ENCODE measurements at regions not wholly inside any gene's neighbourhood (a gene's known extent, or its start where the extent isn't known, plus 50 kb on each side); places are given as distances from the start of the nearest gene placed in this dataset.

GRCh38 chr10:10796774-10797415 lies 220.8 kb upstream of the CELF2 start:
- DNase-seq (ENCODE audit: low read depth), result no peak
- in situ Hi-C loops (cut with HindIII; ENCODE audit: low pct_unique_long_range_greater_than_20kb, low sequenced_read_pairs), result no loop called here

- DNase-seq (ENCODE audit: low read depth), result no peak
- in situ Hi-C loops (cut with HindIII; ENCODE audit: low pct_unique_long_range_greater_than_20kb, low sequenced_read_pairs), result no loop called here
Measured at GRCh38 chr10:10797513-10797912, 220.2 kb upstream of the CELF2 start.

DNA sequence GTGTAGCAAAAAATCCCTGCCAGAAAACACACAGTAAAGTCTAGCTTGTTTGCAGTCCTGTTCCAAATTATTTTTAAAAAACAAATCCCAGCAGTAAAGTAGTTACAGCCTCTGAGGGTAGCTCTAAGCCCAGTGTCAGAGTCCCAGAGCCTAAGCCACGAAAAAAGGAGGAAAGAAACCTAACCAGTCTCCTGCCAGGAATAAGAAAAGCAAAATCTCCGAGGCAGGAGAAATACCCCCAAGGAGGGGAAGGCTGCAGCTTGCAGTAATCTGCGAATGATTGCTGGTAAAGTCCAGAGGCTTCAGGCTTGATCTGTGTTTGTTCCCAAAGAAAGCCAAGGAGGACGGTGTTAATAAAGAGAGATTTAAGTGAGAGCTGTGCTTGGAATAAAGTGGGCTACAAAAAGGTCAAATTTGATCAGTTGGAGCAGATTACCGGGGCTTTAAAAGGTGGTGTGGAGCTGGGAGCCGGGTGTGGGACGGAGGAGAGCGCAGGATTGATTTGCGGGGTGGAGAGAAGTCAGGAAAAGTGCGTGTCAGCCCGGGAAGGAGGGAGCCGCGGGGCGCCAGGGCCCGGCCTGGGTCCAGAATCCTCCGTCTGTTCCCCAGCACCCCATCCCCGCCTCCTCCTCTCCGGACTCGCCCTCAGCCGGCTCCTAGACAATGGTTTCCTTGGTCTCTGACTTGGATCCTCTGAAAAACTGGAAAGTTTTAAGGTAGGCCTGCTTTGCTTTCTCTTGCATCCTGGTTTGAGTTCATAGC lies 219.4 kb upstream of the CELF2 start:
- in situ Hi-C loops (cut with HindIII; ENCODE audit: low pct_unique_long_range_greater_than_20kb, low sequenced_read_pairs), result no loop called here
- no peak for DNase-seq (ENCODE audit: low read depth)

GRCh38 chr10:10798864-10799192 lies 218.8 kb upstream of the CELF2 start:
- no peak for DNase-seq (ENCODE audit: low read depth)
- in situ Hi-C loops (cut with HindIII; ENCODE audit: low pct_unique_long_range_greater_than_20kb, low sequenced_read_pairs), result no loop called here

- no peak for DNase-seq (ENCODE audit: low read depth)
- in situ Hi-C loops (cut with HindIII; ENCODE audit: low pct_unique_long_range_greater_than_20kb, low sequenced_read_pairs), result no loop called here
Measured at GRCh38 chr10:10800961-10801360, 216.7 kb upstream of the CELF2 start.

GRCh38 chr10:10803278-10803677 lies 214.4 kb upstream of the CELF2 start:
- in situ Hi-C loops (cut with HindIII; ENCODE audit: low pct_unique_long_range_greater_than_20kb, low sequenced_read_pairs), result no loop called here
- DNase-seq (ENCODE audit: low read depth), result no peak

- in situ Hi-C loops (cut with HindIII; ENCODE audit: low pct_unique_long_range_greater_than_20kb, low sequenced_read_pairs), result no loop called here
- no peak for DNase-seq (ENCODE audit: low read depth)
Measured at GRCh38 chr10:10804061-10804460, 213.6 kb upstream of the CELF2 start.

DNA sequence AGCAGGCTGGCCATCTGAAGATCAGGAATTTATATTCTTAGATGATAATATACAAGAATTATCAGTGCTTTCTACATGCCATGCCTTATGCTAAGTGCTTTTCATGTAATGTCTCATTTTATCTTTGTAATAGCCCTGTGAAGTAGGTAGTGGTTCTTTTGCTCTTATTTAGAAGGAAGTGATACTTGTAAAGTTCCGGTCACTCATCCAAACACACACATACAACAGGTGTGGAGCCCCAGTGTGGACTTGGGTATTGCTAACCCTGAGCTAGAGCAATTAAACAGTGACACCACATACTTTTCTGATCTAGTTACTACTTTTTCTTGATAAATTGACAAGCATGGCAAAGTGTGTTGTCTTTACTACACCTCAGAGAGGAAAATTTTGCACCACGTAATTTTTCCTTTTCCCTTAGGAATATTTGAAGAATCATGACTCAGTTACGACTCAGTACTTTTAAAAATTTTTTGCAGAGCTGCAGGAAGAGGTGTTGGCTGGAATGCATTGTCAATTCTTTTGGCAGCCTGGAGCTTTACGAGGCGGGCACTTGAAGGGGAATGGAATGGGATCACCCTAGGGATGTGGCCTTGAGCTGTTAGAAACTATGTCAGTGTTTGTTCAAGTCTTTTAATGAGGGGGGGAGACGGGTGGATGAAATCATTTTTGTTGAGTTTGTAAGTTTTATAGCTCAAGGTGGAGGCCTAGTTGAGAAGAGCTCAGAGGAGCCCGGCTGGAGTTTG lies 212.5 kb upstream of the CELF2 start:
- in situ Hi-C loops (cut with HindIII; ENCODE audit: low pct_unique_long_range_greater_than_20kb, low sequenced_read_pairs), result no loop called here
- peak; percentile 46 for DNase-seq (ENCODE audit: low read depth)

GRCh38 chr10:10807106-10807505 lies 210.6 kb upstream of the CELF2 start:
- no peak for DNase-seq (ENCODE audit: low read depth)
- in situ Hi-C loops (cut with HindIII; ENCODE audit: low pct_unique_long_range_greater_than_20kb, low sequenced_read_pairs), result no loop called here

- in situ Hi-C loops (cut with HindIII; ENCODE audit: low pct_unique_long_range_greater_than_20kb, low sequenced_read_pairs), result no loop called here
- DNase-seq (ENCODE audit: low read depth), result no peak
Measured at GRCh38 chr10:10811562-10811961, 206.1 kb upstream of the CELF2 start.

DNA sequence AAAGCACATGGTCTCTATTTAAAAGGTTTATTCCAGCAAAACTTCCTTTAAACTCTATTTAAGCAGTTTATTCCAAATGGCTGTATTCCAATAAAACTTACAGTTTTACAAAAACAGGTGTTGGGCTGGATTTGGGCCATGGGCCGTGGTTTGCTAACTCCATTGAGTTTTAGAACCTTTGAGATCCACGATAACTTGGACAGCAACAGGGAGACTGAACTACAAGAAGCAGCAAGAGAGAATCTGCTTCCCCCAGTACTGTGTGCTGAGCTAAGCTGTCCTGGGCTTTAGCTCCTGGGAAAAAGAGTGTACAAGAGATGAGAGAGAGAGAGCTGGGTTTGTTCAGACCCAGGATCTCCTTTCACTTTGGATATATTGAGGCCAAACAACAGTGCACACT lies 204.0 kb upstream of the CELF2 start:
- DNase-seq (ENCODE audit: low read depth), result no peak
- in situ Hi-C loops (cut with HindIII; ENCODE audit: low pct_unique_long_range_greater_than_20kb, low sequenced_read_pairs), result no loop called here

DNA sequence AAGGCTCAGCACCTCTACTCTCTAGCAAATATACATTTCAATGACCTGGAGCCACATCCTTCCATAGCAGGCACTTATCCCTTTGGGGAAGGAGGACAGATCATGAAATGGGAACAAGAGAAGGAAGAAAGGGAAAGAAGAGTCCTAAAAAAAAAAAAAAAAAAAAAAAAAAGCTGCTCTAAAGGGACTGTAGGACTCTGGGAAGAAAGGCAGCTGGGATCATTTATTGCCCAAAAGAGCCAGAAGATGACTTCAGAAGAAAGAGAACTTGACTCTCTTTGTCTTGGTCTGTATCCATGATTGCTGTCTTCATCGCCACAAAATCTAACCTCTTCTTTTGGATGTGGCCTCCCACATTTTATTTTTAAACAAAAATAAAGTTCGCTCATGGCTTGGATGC lies 203.6 kb upstream of the CELF2 start:
- in situ Hi-C loops (cut with HindIII; ENCODE audit: low pct_unique_long_range_greater_than_20kb, low sequenced_read_pairs), result no loop called here
- DNase-seq (ENCODE audit: low read depth), result no peak

DNA sequence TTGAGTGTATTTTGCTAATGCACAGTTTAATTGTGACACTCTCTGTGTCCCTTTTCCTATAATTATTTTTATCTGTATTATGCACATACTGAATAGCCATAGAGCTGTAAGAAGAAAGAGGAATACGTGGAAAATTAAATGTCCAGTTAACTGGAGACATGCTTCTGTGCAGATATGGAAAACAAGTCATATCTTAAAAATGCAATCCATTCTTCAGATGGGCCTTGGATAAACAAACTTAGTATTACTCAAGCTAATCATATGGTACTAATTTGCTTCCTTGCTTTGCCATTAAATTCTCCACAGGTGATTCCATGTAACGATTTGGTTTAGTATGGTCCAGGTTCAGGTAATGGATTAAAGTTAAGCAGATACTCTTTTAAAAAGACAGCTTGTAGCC lies 201.2 kb upstream of the CELF2 start:
- no peak for DNase-seq (ENCODE audit: low read depth)
- in situ Hi-C loops (cut with HindIII; ENCODE audit: low pct_unique_long_range_greater_than_20kb, low sequenced_read_pairs), result no loop called here

DNA sequence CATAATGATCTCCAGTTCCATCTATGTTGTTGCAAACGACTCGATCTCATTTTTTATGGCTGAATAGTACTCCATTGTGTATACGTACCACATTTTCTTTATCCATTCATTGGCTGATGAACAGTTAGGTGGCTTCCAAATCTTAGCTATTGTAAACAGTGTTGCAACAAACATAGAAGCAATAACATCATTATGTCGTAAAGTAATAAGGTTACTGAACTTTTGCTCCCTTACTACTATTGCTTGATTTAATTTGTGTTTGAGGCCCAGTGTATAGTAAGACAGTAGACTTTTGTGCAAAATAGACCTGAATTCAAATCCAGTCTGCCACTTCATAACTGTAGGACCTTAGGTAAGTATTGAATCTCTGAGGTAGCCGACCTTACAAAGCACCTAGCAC lies 200.1 kb upstream of the CELF2 start:
- in situ Hi-C loops (cut with HindIII; ENCODE audit: low pct_unique_long_range_greater_than_20kb, low sequenced_read_pairs), result no loop called here
- DNase-seq (ENCODE audit: low read depth), result no peak

- in situ Hi-C loops (cut with HindIII; ENCODE audit: low pct_unique_long_range_greater_than_20kb, low sequenced_read_pairs), result no loop called here
- DNase-seq (ENCODE audit: low read depth), result no peak
Measured at GRCh38 chr10:10818082-10818481, 199.6 kb upstream of the CELF2 start.

- no peak for DNase-seq (ENCODE audit: low read depth)
- in situ Hi-C loops (cut with HindIII; ENCODE audit: low pct_unique_long_range_greater_than_20kb, low sequenced_read_pairs), result no loop called here
Measured at GRCh38 chr10:10819206-10819856, 198.3 kb upstream of the CELF2 start.

GRCh38 chr10:10821926-10822325 lies 195.7 kb upstream of the CELF2 start:
- in situ Hi-C loops (cut with HindIII; ENCODE audit: low pct_unique_long_range_greater_than_20kb, low sequenced_read_pairs), result no loop called here
- no peak for DNase-seq (ENCODE audit: low read depth)

DNA sequence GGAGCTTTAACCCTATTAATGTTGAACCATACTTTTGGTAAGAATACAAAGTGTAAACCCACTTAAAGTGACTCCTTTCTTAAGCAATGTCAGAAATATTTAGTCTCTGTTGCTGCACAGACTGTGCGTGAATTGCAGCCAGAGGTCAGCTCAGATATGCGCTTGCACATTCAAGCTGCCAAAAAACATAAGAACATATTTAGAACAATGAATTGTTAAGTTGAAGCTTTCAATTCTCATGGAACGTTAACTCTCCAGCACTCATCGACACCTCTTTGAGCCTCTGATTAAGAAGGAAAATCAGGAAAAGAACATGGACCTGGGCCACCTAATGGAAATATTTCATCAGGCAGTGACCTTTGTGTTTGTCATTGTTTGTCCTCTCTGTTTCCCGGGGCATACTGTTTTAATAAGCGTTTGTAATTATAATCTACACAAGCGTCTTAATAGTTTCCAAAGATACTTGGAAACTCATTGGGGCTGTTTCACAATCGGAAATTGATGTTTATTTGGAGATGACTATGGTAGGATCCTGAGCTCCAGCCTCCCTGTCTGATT lies 193.0 kb upstream of the CELF2 start:
- in situ Hi-C loops (cut with HindIII; ENCODE audit: low pct_unique_long_range_greater_than_20kb, low sequenced_read_pairs), result no loop called here
- DNase-seq (ENCODE audit: low read depth), result no peak

GRCh38 chr10:10826125-10826524 lies 191.5 kb upstream of the CELF2 start:
- peak; percentile 3 for DNase-seq (ENCODE audit: low read depth)
- in situ Hi-C loops (cut with HindIII; ENCODE audit: low pct_unique_long_range_greater_than_20kb, low sequenced_read_pairs), result no loop called here

All from Caki2 (cell line).